ENCODE measurements at regions not wholly inside any gene's neighbourhood (a gene's known extent, or its start where the extent isn't known, plus 50 kb on each side); places are given as distances from the start of the nearest gene placed in this dataset.
"Not testable (repeated sequence)": the region's sequence is repeated elsewhere in the genome, so short reads cannot be mapped to it uniquely, and the experiment has no call there.

DNA sequence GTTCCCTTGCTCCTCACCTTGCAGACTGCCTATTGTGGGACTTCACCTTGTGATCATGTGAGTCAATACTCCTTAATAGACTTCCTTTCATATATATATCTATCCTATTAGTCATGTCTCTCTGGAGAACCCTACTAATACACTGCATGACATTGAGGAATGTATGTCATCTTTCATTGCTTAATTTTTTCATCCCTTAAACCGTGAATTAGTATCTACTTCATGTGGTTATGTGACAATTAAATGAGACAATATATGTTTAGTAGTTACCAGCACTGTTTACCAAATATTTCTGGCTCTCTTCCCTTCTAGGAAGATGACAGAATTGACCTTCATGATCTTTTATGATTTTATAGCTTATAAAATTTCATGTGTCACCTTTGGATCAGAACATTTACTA lies 759.5 kb downstream of the GRXCR1 start:
- Histone ChIP-seq H3K79me2 (ENCODE audit: insufficient read depth, low read depth, low read length) (no peaks in the 10 kb centered on the region), H2AFZ (ENCODE audit: low read length) (no peak overlapping the region), H3K27ac (ENCODE audit: low read depth, low read length, poor library complexity, severe bottlenecking) (no peak overlapping the region), H3K4me3 (ENCODE audit: low read depth, low read length, poor library complexity, severe bottlenecking) (no peak overlapping the region), H4K20me1 (ENCODE audit: insufficient read depth, low read length) (no peaks in the 10 kb centered on the region), H3K4me1 (ENCODE audit: insufficient read depth, low read length, poor library complexity, severe bottlenecking) (no peaks in the 10 kb centered on the region), H3K36me3 (ENCODE audit: insufficient read depth, low read length) (no peaks in the 10 kb centered on the region), H3K9me2 (ENCODE audit: insufficient read depth, low read length) (no peaks in the 10 kb centered on the region), H3K4me2 (ENCODE audit: low read length) (no peak overlapping the region), H3K9me3 (ENCODE audit: low read length) (no peaks in the 10 kb centered on the region)
- BruUV-seq (replicated peaks): no TSS peak
- DNase-seq (ENCODE audit: low spot score): no peak
- TF ChIP-seq, protein P1, sequence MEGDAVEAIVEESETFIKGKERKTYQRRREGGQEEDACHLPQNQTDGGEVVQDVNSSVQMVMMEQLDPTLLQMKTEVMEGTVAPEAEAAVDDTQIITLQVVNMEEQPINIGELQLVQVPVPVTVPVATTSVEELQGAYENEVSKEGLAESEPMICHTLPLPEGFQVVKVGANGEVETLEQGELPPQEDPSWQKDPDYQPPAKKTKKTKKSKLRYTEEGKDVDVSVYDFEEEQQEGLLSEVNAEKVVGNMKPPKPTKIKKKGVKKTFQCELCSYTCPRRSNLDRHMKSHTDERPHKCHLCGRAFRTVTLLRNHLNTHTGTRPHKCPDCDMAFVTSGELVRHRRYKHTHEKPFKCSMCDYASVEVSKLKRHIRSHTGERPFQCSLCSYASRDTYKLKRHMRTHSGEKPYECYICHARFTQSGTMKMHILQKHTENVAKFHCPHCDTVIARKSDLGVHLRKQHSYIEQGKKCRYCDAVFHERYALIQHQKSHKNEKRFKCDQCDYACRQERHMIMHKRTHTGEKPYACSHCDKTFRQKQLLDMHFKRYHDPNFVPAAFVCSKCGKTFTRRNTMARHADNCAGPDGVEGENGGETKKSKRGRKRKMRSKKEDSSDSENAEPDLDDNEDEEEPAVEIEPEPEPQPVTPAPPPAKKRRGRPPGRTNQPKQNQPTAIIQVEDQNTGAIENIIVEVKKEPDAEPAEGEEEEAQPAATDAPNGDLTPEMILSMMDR (conservative IDR thresholded peaks at IDR 0.05; ENCODE audit: low read length): no peak
- TF ChIP-seq EZH2phosphoT487 (IDR thresholded peaks at IDR 0.05; ENCODE audit: borderline replicate concordance, low read depth, low read length): no peak
- POLR2A ChIA-PET: interaction anchor here (1.0 kb wide), 1 partner anchor 12 kb away, joined by 4 read pairs; no protein-coding TSS in a partner anchor
- CTCF ChIA-PET (ENCODE audit: unreplicated experiment): no interaction called here
- intact Hi-C loops (cut with micrococcal nuclease; ENCODE audit: unreplicated experiment): no loop called here

DNA sequence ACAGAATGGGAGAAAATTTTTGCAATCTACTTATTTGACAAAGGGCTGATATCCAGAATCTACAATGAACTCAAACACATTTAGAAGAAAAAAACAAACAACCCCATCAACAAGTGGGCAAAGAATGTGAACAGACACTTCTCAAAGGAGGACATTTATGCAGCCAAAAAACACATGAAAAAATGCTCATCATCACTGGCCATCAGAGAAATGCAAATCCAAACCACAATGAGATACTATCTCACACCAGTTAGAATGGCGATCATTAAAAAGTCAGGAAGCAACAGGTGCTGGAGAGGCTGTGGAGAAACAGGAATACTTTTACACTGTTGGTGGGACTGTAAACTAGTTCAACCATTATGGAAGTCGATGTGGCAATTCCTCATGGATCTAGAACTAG lies 767.0 kb downstream of the GRXCR1 start:
- H4K20me1 ChIP-seq (ENCODE audit: insufficient read depth, low read length); CTCF ChIA-PET (ENCODE audit: unreplicated experiment); H3K4me1 ChIP-seq (ENCODE audit: insufficient read depth, low read length, poor library complexity, severe bottlenecking); H3K4me3 ChIP-seq (ENCODE audit: low read depth, low read length, poor library complexity, severe bottlenecking); DNase-seq (ENCODE audit: low spot score); POLR2A ChIA-PET; H2AFZ ChIP-seq (ENCODE audit: low read length); H3K9me2 ChIP-seq (ENCODE audit: insufficient read depth, low read length); H3K27ac ChIP-seq (ENCODE audit: low read depth, low read length, poor library complexity, severe bottlenecking); H3K9me3 ChIP-seq (ENCODE audit: low read length); H3K79me2 ChIP-seq (ENCODE audit: insufficient read depth, low read depth, low read length); BruUV-seq (replicated peaks); H3K4me2 ChIP-seq (ENCODE audit: low read length); H3K36me3 ChIP-seq (ENCODE audit: insufficient read depth, low read length); intact Hi-C loops (cut with micrococcal nuclease; ENCODE audit: unreplicated experiment): not testable (repeated sequence)

DNA sequence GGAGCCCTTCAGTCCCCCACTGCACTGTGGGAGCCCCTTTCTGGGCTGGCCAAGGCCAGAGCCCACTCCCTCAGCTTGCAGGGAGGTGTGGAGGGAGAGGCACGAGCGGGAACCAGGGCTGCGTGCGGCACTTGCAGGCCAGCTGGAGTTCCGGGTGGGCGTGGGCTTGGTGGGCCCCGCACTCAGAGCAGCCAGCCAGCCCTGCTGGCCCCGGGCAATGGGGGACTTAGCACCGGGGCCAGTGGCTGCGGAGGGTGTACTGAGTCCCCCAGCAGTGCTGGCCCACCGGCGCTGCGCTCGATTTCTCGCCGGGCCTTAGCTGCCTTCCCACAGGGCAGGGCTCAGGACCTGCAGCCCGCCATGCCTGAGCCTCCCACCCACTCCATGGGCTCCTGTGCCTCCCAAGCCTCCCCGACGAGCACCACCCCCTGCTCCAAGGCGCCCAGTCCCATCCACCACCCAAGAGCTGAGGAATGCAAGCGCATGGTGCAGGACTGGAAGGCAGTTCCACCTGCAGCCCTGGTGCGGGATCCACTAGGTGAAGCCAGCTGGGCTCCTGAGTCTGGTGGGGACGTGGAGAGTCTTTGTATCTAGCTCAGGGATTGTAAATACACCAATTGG lies 776.2 kb downstream of the KCTD8 start:
- not testable (repeated sequence) for H3K4me3 ChIP-seq (ENCODE audit: low read depth, low read length, poor library complexity, severe bottlenecking); BruUV-seq (replicated peaks)
- POLR2A ChIA-PET: interaction anchor here (0.6 kb wide), 2 partner anchors 178 to 328 kb away, joined by 3 read pairs; no protein-coding TSS in a partner anchor

DNA sequence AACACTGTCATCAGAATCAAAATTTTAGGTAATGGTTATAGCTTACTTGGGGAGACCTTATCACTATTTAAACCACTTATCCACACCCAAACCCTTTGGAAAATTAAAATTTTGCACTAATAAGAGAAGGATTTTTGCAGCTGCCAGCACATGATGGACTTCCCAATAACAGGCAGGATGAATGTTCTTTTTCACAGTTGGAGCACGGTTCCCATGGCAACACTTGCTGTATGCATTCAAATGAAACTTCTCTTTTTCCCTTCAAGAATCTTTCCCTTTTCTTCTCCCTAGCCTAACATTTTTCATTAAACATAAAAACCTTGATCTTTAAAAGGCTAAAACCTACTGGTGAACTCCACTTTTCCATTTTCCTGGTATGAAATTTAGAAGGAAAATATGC lies 768.2 kb downstream of the KCTD8 start:
- CTCF ChIA-PET (ENCODE audit: unreplicated experiment): no interaction called here

More for the DNA sequence above, 776.2 kb downstream of the KCTD8 start:
- intact Hi-C loops (cut with micrococcal nuclease; ENCODE audit: unreplicated experiment); H3K4me2 ChIP-seq (ENCODE audit: low read length); H4K20me1 ChIP-seq (ENCODE audit: insufficient read depth, low read length); H3K9me2 ChIP-seq (ENCODE audit: insufficient read depth, low read length); CTCF ChIA-PET (ENCODE audit: unreplicated experiment); H3K27ac ChIP-seq (ENCODE audit: low read depth, low read length, poor library complexity, severe bottlenecking); H3K4me1 ChIP-seq (ENCODE audit: insufficient read depth, low read length, poor library complexity, severe bottlenecking); DNase-seq (ENCODE audit: low spot score); H2AFZ ChIP-seq (ENCODE audit: low read length); H3K79me2 ChIP-seq (ENCODE audit: insufficient read depth, low read depth, low read length); H3K9me3 ChIP-seq (ENCODE audit: low read length); H3K36me3 ChIP-seq (ENCODE audit: insufficient read depth, low read length): not testable (repeated sequence)

More for the DNA sequence above, 768.2 kb downstream of the KCTD8 start:
- H3K4me3 ChIP-seq (ENCODE audit: low read depth, low read length, poor library complexity, severe bottlenecking): no peak overlapping the region
- no peaks in the 10 kb centered on the region for H3K4me1 ChIP-seq (ENCODE audit: insufficient read depth, low read length, poor library complexity, severe bottlenecking)
- H3K36me3 ChIP-seq (ENCODE audit: insufficient read depth, low read length): no peaks in the 10 kb centered on the region
- no peaks in the 10 kb centered on the region for H3K79me2 ChIP-seq (ENCODE audit: insufficient read depth, low read depth, low read length)
- BruUV-seq (replicated peaks): no TSS peak
- no peaks in the 10 kb centered on the region for H3K9me2 ChIP-seq (ENCODE audit: insufficient read depth, low read length)
- TF ChIP-seq, protein P1 (conservative IDR thresholded peaks at IDR 0.05; ENCODE audit: low read length): no peak
- intact Hi-C loops (cut with micrococcal nuclease; ENCODE audit: unreplicated experiment): no loop called here
- H2AFZ ChIP-seq (ENCODE audit: low read length): no peak overlapping the region
- no peak overlapping the region for H3K4me2 ChIP-seq (ENCODE audit: low read length)
- H4K20me1 ChIP-seq (ENCODE audit: insufficient read depth, low read length): no peaks in the 10 kb centered on the region
- no peak for DNase-seq (ENCODE audit: low spot score)
- POLR2A ChIA-PET: no interaction called here
- no peaks in the 10 kb centered on the region for H3K9me3 ChIP-seq (ENCODE audit: low read length)
- no peak overlapping the region for H3K27ac ChIP-seq (ENCODE audit: low read depth, low read length, poor library complexity, severe bottlenecking)
